OCI-LY1 (cell line): ENCODE measurements at regions not wholly inside any gene's neighbourhood (a gene's known extent, or its start where the extent isn't known, plus 50 kb on each side); places are given as distances from the start of the nearest gene placed in this dataset.

Source experiments
- H2AFZ ChIP-seq: fragments of 200-600 bp; sonication (generic), shearing (Covaris generic); 2 replicates; pipeline ENCODE4 v1.6.0; 2014; ENCODE audit warnings: antibody characterized with exemption, mild to moderate bottlenecking, low read length
- H3F3A ChIP-seq: fragments of 200-600 bp; sonication (generic), shearing (Covaris generic); 2 replicates; pipeline ENCODE4 v1.6.0; 2014; ENCODE audit warnings: mild to moderate bottlenecking, antibody characterized with exemption, low read length, moderate library complexity; ENCODE audit not compliant: insufficient read depth
- H3K27ac ChIP-seq: fragments of 200-600 bp; sonication (generic); 2 replicates; pipeline ENCODE4 v1.5.1; 2014; ENCODE audit warnings: low read length, mixed run types, mild to moderate bottlenecking, low read depth; ENCODE audit not compliant: poor library complexity, severe bottlenecking
- H3K27me3 ChIP-seq: fragments of 200-600 bp; sonication (generic); 2 replicates; pipeline ENCODE4 v1.6.0; 2014; ENCODE audit warnings: antibody characterized with exemption, mild to moderate bottlenecking, low read length, moderate library complexity; ENCODE audit not compliant: insufficient read depth
- H3K36me3 ChIP-seq: fragments of 200-600 bp; sonication (generic); 2 replicates; pipeline ENCODE4 v1.6.1; 2014; ENCODE audit warnings: mild to moderate bottlenecking, antibody characterized with exemption, low read length, moderate library complexity, mixed read lengths; ENCODE audit not compliant: insufficient read depth
- H3K4me1 ChIP-seq: fragments of 200-600 bp; sonication (generic); 2 replicates; pipeline ENCODE4 v1.5.1; 2014; ENCODE audit warnings: mild to moderate bottlenecking, low read length, moderate library complexity; ENCODE audit not compliant: insufficient read depth, severe bottlenecking
- H3K4me2 ChIP-seq: fragments of 200-600 bp; sonication (generic), shearing (Covaris generic); 2 replicates; pipeline ENCODE4 v1.6.1; 2014; ENCODE audit warnings: low read length
- H3K4me3 ChIP-seq: fragments of 200-600 bp; sonication (generic); 2 replicates; pipeline ENCODE4 v1.5.1; 2014; ENCODE audit warnings: low read length, low read depth, mild to moderate bottlenecking, mixed read lengths; ENCODE audit not compliant: poor library complexity, severe bottlenecking
- H3K79me2 ChIP-seq: fragments of 200-600 bp; shearing (Covaris generic); 2 replicates; pipeline ENCODE4 v1.6.1; 2016; ENCODE audit warnings: mixed run types, low read length, mixed read lengths; ENCODE audit not compliant: insufficient read depth
- H3K9ac ChIP-seq: fragments of 200-600 bp; sonication (generic), shearing (Covaris generic); 2 replicates; pipeline ENCODE4 v1.6.1; 2014; ENCODE audit warnings: mild to moderate bottlenecking, low read length, mixed read lengths
- H3K9me2 ChIP-seq: fragments of 200-600 bp; sonication (generic), shearing (Covaris generic); 2 replicates; pipeline ENCODE4 v1.6.1; 2014; ENCODE audit warnings: low read depth, mild to moderate bottlenecking, low read length, mixed read lengths
- H3K9me3 ChIP-seq: fragments of 200-600 bp; shearing (Covaris generic); 2 replicates; pipeline ENCODE4 v1.6.1; 2014; ENCODE audit warnings: low read length, mixed read lengths
- H4K20me1 ChIP-seq: fragments of 200-600 bp; sonication (generic), shearing (Covaris generic); 2 replicates; pipeline ENCODE4 v1.6.0; 2016; ENCODE audit warnings: mild to moderate bottlenecking, low read length; ENCODE audit not compliant: insufficient read depth
- EZH2 ChIP-seq: fragments of 200-600 bp; sonication (generic), shearing (Covaris generic); IDR thresholded peaks from 2 replicates; pipeline ENCODE4 v1.8.0; 2017; ENCODE audit warnings: borderline replicate concordance, mixed run types, mild to moderate bottlenecking, antibody characterized with exemption, low read length, moderate library complexity, mixed read lengths
- TF ChIP-seq, protein P1 (sequence below): fragments of 200-600 bp; sonication (generic), shearing (Covaris generic); IDR thresholded peaks from 2 replicates; pipeline ENCODE4 v1.5.1; 2017; ENCODE audit warnings: mild to moderate bottlenecking, antibody characterized with exemption, low read length, moderate library complexity, mixed read lengths

DNA sequence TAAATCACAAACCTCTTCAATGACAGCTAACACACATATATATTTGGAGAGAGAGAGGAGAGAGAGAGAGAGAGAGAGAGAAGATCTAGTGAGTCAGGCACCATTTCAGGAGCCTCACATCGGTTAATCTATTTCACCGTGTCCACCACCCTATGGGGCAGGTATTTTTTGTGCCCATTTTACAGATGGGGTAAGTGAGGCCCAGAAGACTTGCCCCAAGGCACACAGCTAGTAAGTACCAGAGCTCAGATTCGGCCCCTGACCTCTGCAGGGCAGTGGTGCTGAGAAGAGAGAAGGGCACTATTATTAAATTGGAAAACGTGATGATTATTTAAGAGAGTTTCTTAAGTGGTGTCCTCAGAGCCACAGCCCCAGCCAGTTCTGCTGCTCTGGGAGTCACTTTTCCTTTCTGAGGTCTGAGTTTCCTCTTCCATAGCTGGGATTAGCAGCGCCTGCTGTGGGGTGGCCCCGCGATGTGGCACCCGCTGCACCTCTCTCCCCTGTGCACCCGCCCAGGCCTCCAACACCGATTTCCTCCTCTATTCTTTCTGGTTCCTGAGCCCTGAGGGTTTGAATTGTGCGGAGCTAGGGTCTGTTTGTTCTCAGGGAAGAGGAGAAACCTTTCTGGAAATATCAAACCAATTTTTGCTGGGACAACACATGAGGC, 303.9 kb downstream of the IRF8 start:
- H3K79me2 ChIP-seq = no peaks in the 10 kb centered on the region
- no peaks in the 10 kb centered on the region for H3K4me1 ChIP-seq
- no peaks in the 10 kb centered on the region for H3K27me3 ChIP-seq
- H3K9me3 ChIP-seq = no peaks in the 10 kb centered on the region
- H3K9me2 ChIP-seq = no peaks in the 10 kb centered on the region
- no peak overlapping the region for H3K4me3 ChIP-seq
- no peak overlapping the region for H3K4me2 ChIP-seq
- H3F3A ChIP-seq = no peaks in the 10 kb centered on the region
- no peak overlapping the region for H3K9ac ChIP-seq
- H3K36me3 ChIP-seq = no peaks in the 10 kb centered on the region
- H2AFZ ChIP-seq = no peak overlapping the region
- H4K20me1 ChIP-seq = no peaks in the 10 kb centered on the region
- no peak overlapping the region for H3K27ac ChIP-seq
- TF ChIP-seq, protein P1, sequence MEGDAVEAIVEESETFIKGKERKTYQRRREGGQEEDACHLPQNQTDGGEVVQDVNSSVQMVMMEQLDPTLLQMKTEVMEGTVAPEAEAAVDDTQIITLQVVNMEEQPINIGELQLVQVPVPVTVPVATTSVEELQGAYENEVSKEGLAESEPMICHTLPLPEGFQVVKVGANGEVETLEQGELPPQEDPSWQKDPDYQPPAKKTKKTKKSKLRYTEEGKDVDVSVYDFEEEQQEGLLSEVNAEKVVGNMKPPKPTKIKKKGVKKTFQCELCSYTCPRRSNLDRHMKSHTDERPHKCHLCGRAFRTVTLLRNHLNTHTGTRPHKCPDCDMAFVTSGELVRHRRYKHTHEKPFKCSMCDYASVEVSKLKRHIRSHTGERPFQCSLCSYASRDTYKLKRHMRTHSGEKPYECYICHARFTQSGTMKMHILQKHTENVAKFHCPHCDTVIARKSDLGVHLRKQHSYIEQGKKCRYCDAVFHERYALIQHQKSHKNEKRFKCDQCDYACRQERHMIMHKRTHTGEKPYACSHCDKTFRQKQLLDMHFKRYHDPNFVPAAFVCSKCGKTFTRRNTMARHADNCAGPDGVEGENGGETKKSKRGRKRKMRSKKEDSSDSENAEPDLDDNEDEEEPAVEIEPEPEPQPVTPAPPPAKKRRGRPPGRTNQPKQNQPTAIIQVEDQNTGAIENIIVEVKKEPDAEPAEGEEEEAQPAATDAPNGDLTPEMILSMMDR = no peak
- no peak for TF ChIP-seq EZH2

DNA sequence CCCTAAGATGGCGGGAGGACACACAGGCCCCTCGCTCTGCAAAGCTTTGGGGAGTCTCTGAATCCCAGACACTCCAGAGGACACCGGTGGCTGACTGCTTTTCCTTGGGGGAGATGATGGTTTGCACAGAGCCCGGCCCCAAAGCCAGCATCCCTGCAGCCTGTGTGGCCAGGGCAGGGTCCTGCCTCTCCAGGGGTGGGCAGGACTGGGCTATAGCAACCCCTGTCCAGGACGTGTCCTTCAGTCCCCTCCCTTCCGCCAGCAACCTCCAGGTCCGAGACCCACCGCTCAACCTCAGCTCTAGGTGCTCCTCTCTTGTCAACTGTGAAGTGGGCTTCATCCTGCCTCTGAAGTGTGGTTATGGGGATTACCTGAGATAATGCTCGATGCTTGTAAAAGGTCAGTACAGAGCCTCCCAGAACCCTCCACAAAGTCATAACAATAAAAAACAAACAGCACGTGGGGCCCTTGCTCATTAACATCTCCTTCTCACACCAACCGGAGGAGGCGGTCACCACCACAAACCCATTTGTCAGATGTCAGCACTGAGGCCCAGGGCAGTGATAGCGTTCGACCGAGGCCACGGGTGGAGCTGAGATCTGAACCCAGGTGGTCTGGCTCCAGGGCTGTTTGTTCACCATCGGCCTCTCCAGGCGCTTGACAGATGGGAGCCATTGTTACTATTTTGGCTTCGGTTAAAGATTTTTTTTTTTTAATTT, 304.8 kb downstream of the IRF8 start:
- no peak overlapping the region for H3K27ac ChIP-seq
- H3K4me2 ChIP-seq = no peak overlapping the region
- H3K9ac ChIP-seq = no peak overlapping the region
- H3K9me2 ChIP-seq = no peaks in the 10 kb centered on the region
- H4K20me1 ChIP-seq = no peaks in the 10 kb centered on the region
- no peak overlapping the region for H2AFZ ChIP-seq
- no peak overlapping the region for H3K4me3 ChIP-seq
- no peaks in the 10 kb centered on the region for H3K27me3 ChIP-seq
- TF ChIP-seq EZH2 = no peak
- TF ChIP-seq, protein P1 = no peak
- H3K9me3 ChIP-seq = no peaks in the 10 kb centered on the region
- H3K36me3 ChIP-seq = no peaks in the 10 kb centered on the region
- no peaks in the 10 kb centered on the region for H3K4me1 ChIP-seq
- no peaks in the 10 kb centered on the region for H3F3A ChIP-seq
- no peaks in the 10 kb centered on the region for H3K79me2 ChIP-seq

DNA sequence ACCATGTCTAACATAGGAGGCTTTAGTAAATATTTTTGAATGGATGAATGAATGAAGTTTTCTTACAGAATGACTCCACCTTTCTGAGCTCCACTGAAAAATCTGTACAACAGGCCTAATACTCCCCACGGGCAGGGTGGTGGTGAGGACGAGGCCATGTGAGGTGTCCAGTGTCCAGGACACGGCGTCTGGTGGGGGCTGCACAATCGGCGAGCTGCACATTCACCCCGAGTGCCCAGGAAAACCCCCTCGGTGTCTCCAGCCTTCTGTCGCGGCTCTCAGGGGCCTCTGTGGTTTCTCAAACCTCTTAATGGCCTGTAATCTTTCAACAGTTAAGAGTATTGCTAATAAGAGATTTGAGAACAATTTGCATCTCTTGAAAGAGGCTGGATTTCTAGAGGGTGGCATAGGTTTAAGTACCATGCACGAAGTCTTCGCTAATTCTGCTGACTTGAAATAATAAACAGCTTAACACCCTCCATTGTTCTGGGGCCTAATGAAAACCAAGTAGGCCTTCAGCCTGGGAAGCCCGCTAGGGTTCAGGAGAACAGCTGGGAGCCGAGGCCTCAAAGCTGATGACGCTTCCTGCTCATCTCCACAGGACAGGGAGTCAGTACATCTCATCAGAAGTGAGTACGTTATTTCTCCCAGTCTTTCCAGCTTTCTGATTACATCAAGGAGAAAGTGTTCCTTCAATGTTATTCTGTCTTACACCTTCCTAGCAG, 304.6 kb upstream of the FOXF1 start:
- Histone ChIP-seq H2AFZ (no peak overlapping the region), H3K27ac (no peak overlapping the region), H3F3A (no peaks in the 10 kb centered on the region), H3K36me3 (no peaks in the 10 kb centered on the region), H3K9ac (no peak overlapping the region), H4K20me1 (no peaks in the 10 kb centered on the region), H3K27me3 (no peaks in the 10 kb centered on the region), H3K4me3 (no peak overlapping the region), H3K4me1 (no peaks in the 10 kb centered on the region), H3K9me3 (no peaks in the 10 kb centered on the region), H3K79me2 (no peaks in the 10 kb centered on the region), H3K4me2 (no peak overlapping the region), H3K9me2 (no peaks in the 10 kb centered on the region)
- TF ChIP-seq EZH2 = no peak
- TF ChIP-seq, protein P1 = no peak
